DND-41 (cell line): ENCODE measurements at regions not wholly inside any gene's neighbourhood (a gene's known extent, or its start where the extent isn't known, plus 50 kb on each side); places are given as distances from the start of the nearest gene placed in this dataset.

Experiments used
- ATAC-seq: fragments of 200-7000 bp; cut with Tn5 transposase; 3 replicates; pipeline ENCODE4 v1.9.1; 2021; ENCODE audit warnings: low read depth; ENCODE audit not compliant: insufficient read depth
- DNase-seq: peaks from one replicate; pipeline ENCODE4 v3.0.0-alpha.2; 2020
- H2AFZ ChIP-seq: 2 replicates; pipeline ENCODE4 v1.6.0; 2012; ENCODE audit warnings: low read depth, low read length
- H3K27ac ChIP-seq: 2 replicates; pipeline ENCODE4 v1.5.1; 2012; ENCODE audit warnings: low read length, inconsistent platforms
- H3K27me3 ChIP-seq: fragments of 200-600 bp; sonication (generic); 2 replicates; pipeline ENCODE4 v1.6.0; 2012; ENCODE audit warnings: low read length, mild to moderate bottlenecking, inconsistent platforms; ENCODE audit not compliant: insufficient read depth, poor library complexity
- H3K36me3 ChIP-seq: 2 replicates; pipeline ENCODE4 v1.5.1; 2012; ENCODE audit warnings: low read length, inconsistent platforms; ENCODE audit not compliant: insufficient read depth
- H3K4me1 ChIP-seq: 2 replicates; pipeline ENCODE4 v1.5.1; 2012; ENCODE audit warnings: mild to moderate bottlenecking, low read length; ENCODE audit not compliant: insufficient read depth
- H3K4me2 ChIP-seq: 2 replicates; pipeline ENCODE4 v1.6.0; 2012; ENCODE audit warnings: mild to moderate bottlenecking, moderate library complexity, low read length, inconsistent platforms; ENCODE audit not compliant: insufficient read depth
- H3K4me3 ChIP-seq, 2 experiments: fragments of 200-600 bp in 1 of 2; shearing (Covaris generic) in 1 of 2; 2 replicates each; pipeline ENCODE4 v1.5.1; 2012 to 2016; ENCODE audit warnings: inconsistent platforms in 2 of 2, low read length in 2 of 2, mild to moderate bottlenecking in 2 of 2, low read depth in 1 of 2, moderate library complexity in 1 of 2
- H3K79me2 ChIP-seq: 2 replicates; pipeline ENCODE4 v1.6.0; 2012; ENCODE audit warnings: low read length, inconsistent platforms; ENCODE audit not compliant: insufficient read depth
- H3K9ac ChIP-seq: 2 replicates; pipeline ENCODE4 v1.6.0; 2012; ENCODE audit warnings: low read depth, mild to moderate bottlenecking, inconsistent platforms, low read length, moderate library complexity
- H3K9me3 ChIP-seq: 2 replicates; pipeline ENCODE4 v1.5.1; 2012; ENCODE audit warnings: low read length, moderate library complexity, mild to moderate bottlenecking, inconsistent platforms; ENCODE audit not compliant: insufficient read depth, severe bottlenecking
- H4K20me1 ChIP-seq: 2 replicates; pipeline ENCODE4 v1.6.0; 2012; ENCODE audit warnings: low read length; ENCODE audit not compliant: insufficient read depth
- CTCF ChIP-seq: IDR thresholded peaks from 2 replicates; pipeline ENCODE4 v1.5.1; 2012; ENCODE audit warnings: borderline replicate concordance, low read length, moderate library complexity, mild to moderate bottlenecking; ENCODE audit not compliant: poor library complexity, severe bottlenecking; ENCODE audit errors: extremely low read depth
- EZH2 ChIP-seq: IDR thresholded peaks from 3 replicates; pipeline ENCODE4 v1.6.1; 2012; ENCODE audit warnings: borderline replicate concordance, low read depth, mild to moderate bottlenecking, moderate library complexity, low read length, inconsistent platforms; ENCODE audit not compliant: severe bottlenecking

- Histone ChIP-seq H4K20me1 (no peaks in the 10 kb centered on the region), H3K9me3 (no peaks in the 10 kb centered on the region), H3K79me2 (no peaks in the 10 kb centered on the region), H3K36me3 (no peaks in the 10 kb centered on the region), H3K4me3 (no peak overlapping the region), H3K9ac (no peak overlapping the region), H3K4me2 (no peak overlapping the region), H3K4me1 (no peaks in the 10 kb centered on the region), H3K27me3 (no peaks in the 10 kb centered on the region), H2AFZ (no peak overlapping the region), H3K27ac (no peak overlapping the region)
- TF ChIP-seq EZH2 (no peak), CTCF (no peak)
- ATAC-seq (no peak), DNase-seq (no peak)
Measured at GRCh38 chr4:60923075-60923474, 277.1 kb upstream of the ADGRL3 start.

GRCh38 chr4:60926624-60927023, 273.5 kb upstream of the ADGRL3 start:
- H3K27me3 ChIP-seq: no peaks in the 10 kb centered on the region
- no peaks in the 10 kb centered on the region for H3K79me2 ChIP-seq
- H3K36me3 ChIP-seq: no peaks in the 10 kb centered on the region
- H3K4me3 ChIP-seq: no peak overlapping the region
- TF ChIP-seq CTCF (no peak), EZH2 (no peak)
- no peak overlapping the region for H2AFZ ChIP-seq
- H3K4me1 ChIP-seq: no peaks in the 10 kb centered on the region
- H4K20me1 ChIP-seq: no peaks in the 10 kb centered on the region
- no peak overlapping the region for H3K4me2 ChIP-seq
- no peaks in the 10 kb centered on the region for H3K9me3 ChIP-seq
- H3K27ac ChIP-seq: no peak overlapping the region
- no peak for ATAC-seq
- no peak overlapping the region for H3K9ac ChIP-seq
- no peak for DNase-seq

GRCh38 chr4:60930866-60931265, 269.3 kb upstream of the ADGRL3 start:
- no peak overlapping the region for H3K4me3 ChIP-seq

More at GRCh38 chr4:60930866-60931265, 269.3 kb upstream of the ADGRL3 start:
- no peak overlapping the region for H3K27ac ChIP-seq
- H3K9me3 ChIP-seq: no peaks in the 10 kb centered on the region
- H3K36me3 ChIP-seq: no peaks in the 10 kb centered on the region
- H4K20me1 ChIP-seq: no peaks in the 10 kb centered on the region
- H3K9ac ChIP-seq: no peak overlapping the region
- H3K79me2 ChIP-seq: no peaks in the 10 kb centered on the region
- H3K4me1 ChIP-seq: no peaks in the 10 kb centered on the region
- ATAC-seq (no peak), DNase-seq (no peak)
- TF ChIP-seq EZH2 (no peak), CTCF (no peak)
- no peak overlapping the region for H3K4me2 ChIP-seq
- H2AFZ ChIP-seq: no peak overlapping the region
- no peaks in the 10 kb centered on the region for H3K27me3 ChIP-seq
